Hepatic stellate cell (primary cell): ENCODE measurements at regions not wholly inside any gene's neighbourhood (a gene's known extent, or its start where the extent isn't known, plus 50 kb on each side); places are given as distances from the start of the nearest gene placed in this dataset.
"Not testable (repeated sequence)": the region's sequence is repeated elsewhere in the genome, so short reads cannot be mapped to it uniquely, and the experiment has no call there.

Source experiments
- DNase-seq: peaks from one replicate; pipeline ENCODE4 v3.0.0; 2011; ENCODE audit warnings: low spot score

DNA sequence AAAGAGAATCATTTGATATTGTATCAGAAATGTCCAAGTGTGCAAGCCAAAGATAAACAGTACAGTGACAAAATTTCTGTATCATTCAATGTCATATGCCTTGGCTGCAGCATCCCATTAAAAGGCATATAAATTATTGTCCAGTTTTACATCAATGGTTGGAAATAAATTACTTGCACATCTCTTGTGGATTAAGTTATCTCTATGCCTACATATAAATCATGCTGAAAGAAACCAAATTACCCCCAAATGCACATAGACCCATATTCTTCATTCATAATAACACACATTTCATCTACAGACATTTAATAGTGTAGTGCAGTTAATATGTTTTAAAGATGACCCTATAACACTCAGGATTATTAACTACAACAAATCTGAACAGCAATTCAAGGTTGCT, 1415.7 kb upstream of the PCDH9 start:
- no peak for DNase-seq

DNA sequence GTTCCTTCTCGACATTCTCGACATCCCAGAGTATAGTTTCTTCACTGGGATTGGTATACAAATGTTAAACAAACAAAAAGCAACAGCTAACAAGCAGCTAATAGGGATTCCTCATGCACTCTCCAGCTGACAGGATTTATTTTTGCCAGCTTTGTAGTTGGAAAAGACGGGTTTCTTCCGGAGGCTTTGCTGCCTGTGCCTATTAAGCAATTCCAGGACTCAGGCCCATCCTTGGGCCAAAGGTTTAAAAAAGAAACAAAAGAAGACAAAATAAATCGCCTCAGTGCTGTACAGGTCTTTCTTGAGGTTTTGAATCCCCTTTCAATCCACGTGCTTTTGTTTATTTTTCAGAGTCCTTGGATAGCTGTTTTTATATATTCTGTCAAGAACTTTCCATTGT, 1414.5 kb upstream of the PCDH9 start:
- no peak for DNase-seq

DNA sequence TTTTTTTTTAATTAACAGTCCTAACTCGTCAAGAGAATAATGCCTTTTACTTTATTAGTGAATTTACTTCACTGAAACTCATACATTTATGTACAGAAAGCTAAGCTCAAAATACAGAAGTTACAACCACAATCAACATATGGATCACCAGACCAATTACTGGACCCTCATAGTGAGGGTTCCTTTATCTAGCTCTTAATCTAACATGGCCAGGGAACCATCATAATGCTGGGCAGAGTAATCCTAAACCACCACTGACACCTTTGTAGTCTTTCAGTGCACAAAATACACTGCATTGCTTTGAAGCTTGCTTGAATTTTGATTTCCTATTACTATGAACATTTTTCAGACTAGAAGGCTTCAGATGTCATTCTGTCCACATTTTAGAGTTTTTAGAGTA, 1406.6 kb upstream of the PCDH9 start:
- DNase-seq = no peak

DNA sequence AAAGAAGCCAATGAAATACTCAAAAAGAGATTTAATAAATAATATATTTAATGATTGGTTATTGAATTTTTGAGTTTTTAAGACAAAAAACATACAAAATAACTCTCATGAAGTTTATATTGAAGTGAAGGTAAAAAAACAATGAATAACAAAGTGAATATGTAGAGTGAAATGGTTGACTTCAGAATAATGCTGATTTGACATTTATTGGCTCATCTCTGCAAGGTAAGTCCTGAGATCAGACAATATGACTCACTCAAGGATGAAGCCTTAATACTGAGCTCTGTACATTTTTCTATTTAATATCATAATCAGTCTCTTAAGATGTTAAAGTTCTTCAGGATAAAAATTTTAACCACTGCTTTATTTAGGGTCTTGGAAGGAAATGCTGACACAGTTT, 1398.9 kb upstream of the PCDH9 start:
- DNase-seq = no peak

DNA sequence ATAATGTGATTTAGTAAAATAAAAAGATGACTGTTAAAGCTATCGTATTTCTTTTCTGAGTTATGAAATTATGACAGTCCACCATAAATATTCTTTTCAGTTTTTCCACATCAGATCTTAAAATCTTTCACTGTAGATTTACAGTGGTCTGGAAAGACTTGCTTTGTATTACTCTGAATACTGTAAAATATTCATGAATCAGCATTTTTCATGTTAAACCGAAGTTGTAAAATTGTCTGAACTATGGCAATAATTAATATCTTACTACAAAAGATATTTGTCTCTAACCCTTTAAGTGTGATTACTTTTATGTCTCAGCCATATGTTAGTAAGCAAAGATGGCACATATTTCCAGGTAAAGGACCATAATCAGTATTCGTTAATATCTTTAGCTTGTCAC, 1397.2 kb upstream of the PCDH9 start:
- DNase-seq = no peak

DNA sequence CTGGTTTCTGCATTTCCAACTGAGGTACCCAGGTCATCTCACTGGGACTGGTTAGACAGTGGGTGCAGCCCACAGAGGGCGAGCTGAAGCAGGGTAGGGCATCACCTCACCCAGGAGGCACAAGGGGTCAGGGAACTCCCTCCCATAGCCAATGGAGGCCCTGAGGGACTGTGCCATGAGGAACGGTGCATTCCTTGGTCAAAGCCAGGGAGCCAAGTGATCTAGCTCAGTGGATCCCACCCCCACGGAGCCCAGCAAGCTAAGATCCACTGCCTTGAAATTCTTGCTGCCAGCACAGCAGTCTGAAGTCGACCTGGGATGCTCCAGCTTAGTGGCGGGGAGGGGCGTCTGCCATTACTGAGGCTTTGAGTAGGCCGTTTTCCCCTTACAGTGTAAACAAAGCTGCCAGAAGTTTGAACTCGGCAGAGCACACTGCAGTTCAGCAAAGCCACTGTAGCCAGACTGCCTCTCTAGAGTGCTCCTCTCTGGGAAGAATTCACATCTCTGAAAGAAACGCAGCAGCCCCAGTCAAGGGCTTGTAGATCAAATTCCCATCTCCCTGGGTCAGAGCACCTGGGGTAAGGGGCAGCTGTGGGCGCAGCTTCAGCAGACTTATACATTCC, 1386.6 kb upstream of the PCDH9 start:
- no peak for DNase-seq

DNA sequence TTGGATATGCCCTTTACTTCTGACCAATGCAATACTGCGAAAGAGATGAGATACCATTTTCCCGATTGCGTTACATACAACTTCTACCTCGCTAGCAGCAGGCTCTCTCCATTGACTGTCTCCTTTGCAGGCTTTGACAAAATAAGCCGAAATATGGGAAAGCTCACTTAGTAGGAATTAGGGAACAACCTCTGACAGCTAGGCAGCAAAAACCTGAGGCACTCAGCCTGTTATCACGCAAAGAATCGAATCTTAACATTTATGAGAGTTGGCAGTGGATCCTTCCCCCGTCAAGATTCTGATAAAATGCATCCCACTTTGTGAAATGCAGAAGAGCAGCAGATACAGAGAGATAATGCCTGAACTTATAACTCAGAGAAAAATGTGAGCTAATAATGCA, 1379.5 kb upstream of the PCDH9 start:
- no peak for DNase-seq

DNA sequence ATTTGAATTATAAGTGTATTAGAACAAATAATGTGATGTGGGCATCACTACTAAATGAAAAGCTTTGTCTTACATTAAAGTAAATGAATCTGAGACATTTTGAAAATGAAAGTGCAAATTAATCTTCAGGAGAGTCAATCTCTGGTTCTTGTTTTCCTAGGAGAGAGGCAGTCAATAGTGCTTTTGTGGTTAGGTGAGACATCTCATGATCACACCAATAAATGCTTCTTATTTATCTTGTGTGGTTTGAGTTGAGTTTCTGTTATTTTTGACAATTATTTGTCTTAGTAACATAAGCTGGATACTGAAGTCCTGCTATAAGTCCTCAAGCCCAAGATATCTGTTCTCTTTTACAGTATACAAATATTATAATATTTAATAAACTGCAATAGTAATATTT, 1378.0 kb upstream of the PCDH9 start:
- DNase-seq = no peak

DNA sequence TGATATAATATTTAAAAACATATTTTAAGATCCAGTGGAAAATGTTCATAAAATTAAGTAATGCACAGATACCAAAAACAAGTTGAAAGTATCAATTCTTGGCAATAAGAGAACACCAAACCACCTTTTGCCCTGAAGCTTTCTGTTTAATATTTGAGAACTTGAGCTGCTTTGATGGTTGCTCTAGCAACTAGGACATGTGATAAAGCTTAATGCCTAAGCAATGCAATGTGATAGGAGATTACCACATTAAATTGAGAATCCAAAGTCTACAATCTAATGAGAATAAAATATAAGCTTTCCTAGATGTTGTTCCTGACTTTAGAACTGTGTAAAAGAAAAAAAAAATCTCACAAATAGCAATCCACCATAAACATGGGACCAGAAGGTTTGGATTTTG, 1367.5 kb upstream of the PCDH9 start:
- no peak for DNase-seq

DNA sequence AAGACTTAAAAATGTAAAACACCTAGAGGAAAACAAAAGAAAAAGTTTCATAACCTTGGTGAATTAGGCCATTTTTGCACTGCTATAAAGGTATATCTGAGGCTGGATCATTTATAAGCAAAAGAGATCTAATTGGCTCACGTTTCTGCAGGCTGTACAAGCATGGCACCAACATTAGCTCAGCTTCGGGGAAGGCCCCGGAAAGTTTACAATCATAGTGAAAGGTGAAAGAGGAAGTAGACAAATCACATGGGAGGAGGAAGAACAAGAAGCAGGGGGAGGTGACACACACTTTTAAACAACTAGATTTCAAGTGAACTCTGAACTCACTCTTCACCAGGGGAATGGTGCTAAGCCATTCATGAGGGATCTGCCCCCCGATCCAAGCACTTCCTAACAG, 1358.5 kb upstream of the PCDH9 start:
- no peak for DNase-seq

DNA sequence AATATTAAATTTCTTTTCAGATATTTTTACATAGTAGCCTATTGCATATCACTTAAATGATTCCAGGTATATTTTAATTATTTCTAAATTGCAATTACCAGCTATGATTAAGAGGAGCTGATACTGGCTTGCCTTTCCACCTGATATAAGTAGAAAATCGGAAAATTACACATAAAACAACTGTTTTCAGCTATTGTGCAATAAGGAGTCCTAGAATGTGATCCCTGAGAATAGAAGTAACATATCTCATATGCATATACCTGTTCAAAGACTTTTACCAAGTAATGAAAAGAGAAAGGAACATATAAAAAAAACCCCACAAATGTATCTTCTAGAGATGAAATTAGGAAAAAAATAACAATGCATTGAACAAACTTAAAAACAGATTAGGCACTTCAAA, 1354.6 kb upstream of the PCDH9 start:
- DNase-seq = no peak

DNA sequence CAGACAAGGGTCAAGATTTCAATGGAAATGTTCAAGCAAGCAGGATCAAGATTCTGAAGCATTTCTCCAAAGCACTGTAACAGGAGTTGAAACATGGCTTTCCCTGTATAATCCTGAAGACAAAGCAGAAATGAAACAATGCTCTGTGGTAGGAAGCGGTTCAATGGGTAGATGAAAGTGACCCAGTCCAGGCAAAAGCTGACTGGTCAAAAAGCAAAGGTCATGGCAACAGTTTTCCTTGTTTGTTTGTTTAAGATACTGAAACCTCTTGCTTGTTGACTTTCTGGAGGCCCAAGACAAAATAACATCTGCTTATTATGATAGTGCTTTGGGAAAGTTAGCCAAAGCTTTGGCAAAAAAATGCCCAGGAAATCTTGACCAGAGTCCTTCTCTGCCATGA, 1343.9 kb upstream of the PCDH9 start:
- no peak for DNase-seq

DNA sequence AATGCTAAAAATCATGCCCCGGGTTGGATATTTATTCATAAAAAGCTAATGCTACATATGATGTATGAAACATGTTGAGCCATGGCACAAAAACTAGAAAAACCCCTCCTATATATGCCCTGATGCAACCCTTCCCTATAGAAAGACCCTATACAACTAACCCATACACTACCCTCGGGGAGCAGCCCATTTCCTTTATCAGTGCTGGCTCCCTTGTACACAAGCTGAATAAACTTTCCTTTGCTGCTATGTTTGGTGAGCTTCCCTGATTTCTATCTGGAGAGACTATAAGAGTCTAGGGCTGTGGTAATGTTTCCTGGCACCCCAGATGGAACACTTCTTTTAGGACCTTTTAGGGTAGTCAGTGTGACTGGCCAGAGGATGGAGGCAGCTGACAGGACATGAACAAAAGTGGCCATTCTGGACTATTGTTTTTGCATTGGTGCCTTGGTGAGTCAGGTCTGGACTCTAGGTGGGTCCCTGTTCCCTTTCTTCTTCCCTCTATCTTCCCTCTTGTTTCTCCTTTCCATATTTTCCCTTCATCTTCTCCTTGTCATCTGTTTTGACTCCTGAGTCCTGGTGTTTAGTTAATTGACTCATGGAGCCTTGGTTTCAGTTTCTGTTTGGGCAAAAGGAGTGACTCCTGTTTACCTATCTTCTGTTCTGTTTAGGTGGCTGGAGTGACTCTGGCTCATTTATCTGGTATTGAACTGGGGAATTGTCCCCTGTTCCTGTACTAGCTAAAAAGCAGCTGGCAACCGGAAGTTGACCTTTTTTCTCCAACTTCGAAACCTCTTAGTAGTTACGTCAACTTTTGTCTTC, 1321.8 kb upstream of the PCDH9 start:
- no peak for DNase-seq

DNA sequence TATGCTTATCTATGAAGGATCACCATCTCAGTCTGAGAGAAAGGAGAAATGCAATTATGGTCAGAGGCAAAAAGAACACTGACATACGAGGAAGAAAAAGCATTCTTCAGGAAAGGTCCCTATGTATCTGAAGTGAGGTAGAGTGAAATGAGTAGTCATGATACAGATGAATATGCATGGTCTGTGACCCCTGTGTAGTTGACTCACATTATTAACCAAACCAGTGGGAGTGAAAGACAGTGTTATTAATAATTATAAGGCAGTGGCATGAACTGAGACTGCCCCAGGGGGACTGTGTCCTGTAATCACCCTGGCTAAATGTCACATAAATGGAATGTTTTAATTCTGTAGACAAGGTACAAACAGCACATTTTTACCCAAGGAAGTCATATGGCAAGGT, 1320.2 kb upstream of the PCDH9 start:
- DNase-seq = no peak

DNA sequence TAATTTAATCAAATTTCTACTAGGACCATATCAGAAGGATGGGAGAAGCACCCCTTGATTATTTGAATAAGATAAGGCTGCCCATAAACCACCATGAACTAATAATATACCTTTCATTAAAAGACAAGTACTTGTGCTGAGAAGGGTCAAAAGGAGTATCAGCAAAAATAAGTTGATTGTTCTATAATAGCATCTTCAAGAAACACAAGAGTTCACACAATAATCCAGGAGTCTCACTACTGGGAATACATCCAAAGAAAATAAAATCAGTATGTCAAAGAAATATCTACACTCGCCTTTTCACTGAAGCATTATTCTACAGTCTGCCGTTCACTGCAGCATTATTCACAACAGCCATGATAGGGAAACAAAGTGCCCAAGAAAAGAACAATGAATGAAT, 1310.1 kb upstream of the PCDH9 start:
- no peak for DNase-seq

DNA sequence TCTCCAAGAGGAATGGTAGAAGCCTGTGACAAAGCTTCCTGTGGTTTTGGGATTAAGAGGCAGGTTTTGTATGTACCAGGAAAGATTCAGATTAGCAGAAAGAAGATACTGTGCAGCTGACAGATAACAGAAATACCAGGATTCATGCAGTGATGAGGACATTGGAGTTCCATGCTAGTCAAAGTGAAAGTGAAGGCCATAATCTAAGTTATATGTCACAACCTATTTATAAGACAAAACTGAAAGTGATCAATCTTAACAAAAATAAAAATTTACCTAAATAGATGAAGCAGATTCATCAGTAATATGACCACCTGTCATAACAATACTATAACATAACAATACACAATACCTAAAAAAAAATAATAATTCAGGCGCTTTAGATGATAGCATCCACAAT, 1305.2 kb upstream of the PCDH9 start:
- no peak for DNase-seq

DNA sequence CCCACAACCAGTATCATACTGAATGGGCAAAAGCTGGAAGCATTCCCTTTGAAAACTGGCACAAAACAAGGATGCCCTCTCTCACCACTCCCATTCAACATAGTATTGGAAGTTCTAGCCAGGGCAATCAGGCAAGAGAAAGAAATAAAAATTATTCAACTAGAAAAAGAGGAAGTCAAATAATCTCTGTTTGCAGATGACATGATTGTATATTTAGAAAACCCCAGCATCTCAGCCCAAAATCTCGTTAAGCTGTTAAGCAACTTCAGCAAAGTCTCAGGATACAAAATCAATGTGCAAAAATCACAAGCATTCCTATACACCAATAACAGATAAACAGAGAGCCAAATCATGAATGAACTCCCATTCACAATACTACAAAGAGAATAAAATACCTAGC, 1297.0 kb upstream of the PCDH9 start:
- DNase-seq = not testable (repeated sequence)

DNA sequence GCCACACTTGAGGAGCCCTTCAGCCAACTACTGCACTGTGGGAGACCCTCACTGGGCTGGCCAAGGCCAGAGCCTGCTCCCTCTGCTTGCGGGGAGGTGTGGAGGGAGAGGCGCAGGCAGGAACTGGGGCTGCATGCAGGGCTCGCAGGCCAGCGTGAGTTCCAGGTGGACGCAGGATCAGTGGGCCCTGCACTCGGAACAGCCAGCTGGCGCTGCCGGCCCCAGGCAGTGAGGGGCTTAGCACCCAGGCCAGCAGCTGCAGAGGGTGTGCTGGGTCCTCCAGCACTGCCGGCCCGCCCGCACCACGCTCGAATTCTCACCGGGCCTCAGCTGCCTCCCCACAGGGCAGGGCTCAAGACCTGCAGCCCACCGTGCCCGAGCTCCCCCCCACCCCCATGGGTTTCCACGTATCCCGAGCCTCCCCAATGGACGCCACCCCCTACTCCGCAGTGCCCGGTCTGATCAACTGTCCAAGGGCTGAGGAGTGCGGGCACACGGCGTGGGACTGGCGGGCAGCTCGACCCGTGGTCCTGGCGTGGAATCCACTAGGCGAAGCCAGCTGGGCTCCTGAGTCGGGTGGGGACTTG, 1293.8 kb upstream of the PCDH9 start:
- DNase-seq = no peak

DNA sequence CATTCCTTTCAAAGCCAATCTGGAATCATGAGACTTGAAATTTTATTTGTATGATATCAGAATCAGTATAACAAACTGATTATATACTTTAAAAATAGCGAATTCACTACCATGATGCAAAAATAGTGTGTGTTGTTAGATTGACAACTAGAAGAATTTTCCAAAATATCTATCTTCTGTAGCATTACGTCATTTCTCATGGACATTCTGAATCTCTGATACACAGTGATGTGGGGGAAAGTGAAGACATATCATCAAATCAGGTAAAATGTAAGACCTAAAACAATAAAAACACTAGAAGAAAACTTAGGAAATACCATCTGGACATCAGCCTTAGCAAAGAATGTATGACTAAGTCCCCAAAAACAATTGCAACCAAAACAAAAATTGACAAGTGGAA, 1292.0 kb upstream of the PCDH9 start:
- DNase-seq = no peak

DNA sequence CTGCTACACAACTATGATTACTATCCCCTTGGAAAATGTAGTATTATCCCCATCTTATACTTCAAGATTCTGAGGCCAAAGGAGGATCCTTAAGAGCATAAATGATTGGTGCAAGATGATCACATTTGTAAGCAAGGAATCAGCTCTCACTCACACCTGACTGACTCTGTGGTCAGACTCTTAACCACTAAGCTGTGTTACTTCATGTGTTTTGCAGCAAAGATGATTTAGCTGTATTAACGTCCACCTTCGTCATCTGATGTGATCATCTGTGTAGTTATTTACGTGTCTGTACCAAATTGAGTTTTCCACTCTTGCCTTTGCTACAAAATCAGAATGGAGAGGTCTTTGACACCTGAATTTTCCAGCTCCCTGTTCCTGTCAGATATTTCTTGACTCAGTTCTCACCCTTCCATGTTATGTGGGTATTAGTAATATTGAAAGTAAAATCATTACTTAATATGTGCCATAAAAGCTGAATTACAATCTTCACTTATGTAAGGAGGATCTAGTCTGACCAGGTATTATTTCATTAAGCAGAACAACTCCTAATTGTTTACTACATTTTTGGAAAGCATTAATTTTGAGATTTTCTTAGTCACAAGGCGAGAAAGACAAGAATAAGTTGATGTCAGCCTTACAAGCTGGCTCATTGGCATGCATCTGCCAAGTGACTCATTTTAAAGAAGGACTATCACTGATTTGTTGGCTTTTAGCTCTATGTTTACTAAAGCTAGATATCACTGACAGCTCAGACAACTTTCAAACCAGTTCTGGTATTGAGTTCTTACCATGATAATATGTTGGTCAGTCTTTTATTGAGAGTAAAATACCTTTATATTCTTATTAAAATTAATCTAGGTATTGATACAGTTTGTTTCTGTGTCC, 1279.8 kb upstream of the PCDH9 start:
- DNase-seq = no peak

DNA sequence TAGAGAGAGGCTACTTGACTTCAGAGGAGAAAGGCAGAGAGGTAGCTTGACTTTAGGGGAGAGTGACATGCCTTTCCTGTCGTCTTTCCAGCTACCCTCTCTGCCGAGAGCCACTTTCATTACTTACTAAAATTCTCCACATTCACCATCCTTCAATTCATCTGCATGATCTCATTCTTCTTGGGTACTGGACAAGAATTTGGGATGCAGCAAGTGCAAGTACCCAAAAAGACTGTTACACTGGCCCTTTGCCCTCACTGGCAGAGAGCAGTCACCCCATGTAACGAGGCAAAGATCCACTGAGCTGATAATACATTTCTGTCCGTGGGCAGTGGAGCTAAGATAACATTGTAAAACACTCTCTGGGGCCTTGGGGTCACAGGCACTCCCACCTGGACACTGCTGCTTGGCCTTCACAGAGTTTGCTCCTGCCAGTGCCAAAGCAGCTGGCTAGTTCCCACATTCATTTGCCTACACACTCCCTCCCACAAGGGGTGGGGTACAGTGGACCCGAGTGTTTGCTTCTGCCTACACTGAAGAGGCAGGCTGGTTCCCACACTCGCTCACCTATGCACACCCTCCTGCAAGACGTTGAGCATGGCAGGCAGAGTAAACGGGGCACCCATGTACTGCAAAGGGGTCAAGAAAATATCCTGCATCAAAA, 1276.9 kb upstream of the PCDH9 start:
- no peak for DNase-seq

DNA sequence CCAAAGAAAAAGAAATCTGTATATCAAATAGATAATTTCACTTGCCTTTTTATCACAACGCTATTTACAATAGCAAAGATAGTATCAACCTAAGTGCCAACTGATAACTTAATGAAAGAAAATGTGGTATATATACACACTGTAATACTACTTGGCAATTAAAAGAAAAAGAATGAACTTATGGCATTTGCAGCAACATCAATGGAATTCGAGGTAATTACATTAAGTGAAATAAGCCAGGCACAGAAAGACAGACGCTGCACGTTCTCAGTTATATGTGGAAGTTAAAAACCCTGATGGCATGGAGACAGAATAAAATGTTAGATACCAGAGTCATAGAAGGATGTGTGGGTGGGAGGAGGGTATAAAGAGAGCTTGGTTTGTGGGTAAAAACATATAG, 1260.5 kb upstream of the PCDH9 start:
- no peak for DNase-seq
